Body of pancreas (tissue), 4 donors: ENCODE measurements at regions not wholly inside any gene's neighbourhood (a gene's known extent, or its start where the extent isn't known, plus 50 kb on each side); places are given as distances from the start of the nearest gene placed in this dataset.

Experiments used
- CTCF ChIP-seq, 7 experiments: fragments of 450-650 bp in 4 of 7; fragments of 200-600 bp in 3 of 7; sonication (generic) in 3 of 7; IDR thresholded peaks; one replicate each; pipeline ENCODE4 v1.5.1; 2016 to 2019; ENCODE audit warnings: antibody characterized with exemption in 7 of 7
- POLR2A ChIP-seq, 3 donors: fragments of 450-650 bp; IDR thresholded peaks; one replicate each; pipeline ENCODE4 v1.6.1; 2016; ENCODE audit warnings: antibody characterized with exemption in 3 of 3, mild to moderate bottlenecking in 2 of 3

GRCh38 chr6:164252291-164252690 is 837.8 kb downstream of the QKI start:
- TF ChIP-seq POLR2A (IDR thresholded peaks at IDR 0.05) (no peak), CTCF (IDR thresholded peaks at IDR 0.05) (no peak)
